ENCODE measurements at regions not wholly inside any gene's neighbourhood (a gene's known extent, or its start where the extent isn't known, plus 50 kb on each side); places are given as distances from the start of the nearest gene placed in this dataset.

GRCh38 chr2:190746971-190747761, 98.3 kb downstream of the NAB1 start:
- Histone ChIP-seq H3K27me3 (ENCODE audit: control insufficient read depth, insufficient read depth, low read length) (no peaks in the 10 kb centered on the region), H3K9me3 (ENCODE audit: control insufficient read depth, insufficient read depth, low read depth, low read length) (no peaks in the 10 kb centered on the region), H3K4me3 (ENCODE audit: low read depth in 2 of 2, low read length in 2 of 2) (no peak overlapping the region), H3K36me3 (ENCODE audit: control insufficient read depth, insufficient read depth, low read length) (no peaks in the 10 kb centered on the region), H3K4me1 (ENCODE audit: control insufficient read depth, insufficient read depth, low read length) (no peaks in the 10 kb centered on the region), H3K27ac (ENCODE audit: low read length) (no peak overlapping the region)
- no TSS peak for BruUV-seq (replicated peaks)
- intact Hi-C loops (cut with micrococcal nuclease; ENCODE audit: unreplicated experiment) = no loop called here
- ATAC-seq (no peak), DNase-seq (ENCODE audit: low read depth, low spot score) (no peak)
- TF ChIP-seq SIN3A (IDR thresholded peaks at IDR 0.05; ENCODE audit: borderline replicate concordance, insufficient read depth, low read depth, low read length) = no peak
- TF ChIP-seq CTCF (IDR thresholded peaks at IDR 0.05) = no peak
- no peak for TF ChIP-seq TCF7L2 (IDR thresholded peaks at IDR 0.05; ENCODE audit: low read depth, low read length)
- TF ChIP-seq, protein P1, sequence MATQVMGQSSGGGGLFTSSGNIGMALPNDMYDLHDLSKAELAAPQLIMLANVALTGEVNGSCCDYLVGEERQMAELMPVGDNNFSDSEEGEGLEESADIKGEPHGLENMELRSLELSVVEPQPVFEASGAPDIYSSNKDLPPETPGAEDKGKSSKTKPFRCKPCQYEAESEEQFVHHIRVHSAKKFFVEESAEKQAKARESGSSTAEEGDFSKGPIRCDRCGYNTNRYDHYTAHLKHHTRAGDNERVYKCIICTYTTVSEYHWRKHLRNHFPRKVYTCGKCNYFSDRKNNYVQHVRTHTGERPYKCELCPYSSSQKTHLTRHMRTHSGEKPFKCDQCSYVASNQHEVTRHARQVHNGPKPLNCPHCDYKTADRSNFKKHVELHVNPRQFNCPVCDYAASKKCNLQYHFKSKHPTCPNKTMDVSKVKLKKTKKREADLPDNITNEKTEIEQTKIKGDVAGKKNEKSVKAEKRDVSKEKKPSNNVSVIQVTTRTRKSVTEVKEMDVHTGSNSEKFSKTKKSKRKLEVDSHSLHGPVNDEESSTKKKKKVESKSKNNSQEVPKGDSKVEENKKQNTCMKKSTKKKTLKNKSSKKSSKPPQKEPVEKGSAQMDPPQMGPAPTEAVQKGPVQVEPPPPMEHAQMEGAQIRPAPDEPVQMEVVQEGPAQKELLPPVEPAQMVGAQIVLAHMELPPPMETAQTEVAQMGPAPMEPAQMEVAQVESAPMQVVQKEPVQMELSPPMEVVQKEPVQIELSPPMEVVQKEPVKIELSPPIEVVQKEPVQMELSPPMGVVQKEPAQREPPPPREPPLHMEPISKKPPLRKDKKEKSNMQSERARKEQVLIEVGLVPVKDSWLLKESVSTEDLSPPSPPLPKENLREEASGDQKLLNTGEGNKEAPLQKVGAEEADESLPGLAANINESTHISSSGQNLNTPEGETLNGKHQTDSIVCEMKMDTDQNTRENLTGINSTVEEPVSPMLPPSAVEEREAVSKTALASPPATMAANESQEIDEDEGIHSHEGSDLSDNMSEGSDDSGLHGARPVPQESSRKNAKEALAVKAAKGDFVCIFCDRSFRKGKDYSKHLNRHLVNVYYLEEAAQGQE (IDR thresholded peaks at IDR 0.05; ENCODE audit: insufficient read depth in 1 of 2, low read depth in 2 of 2, low read length in 1 of 2) = no peak
- POLR2A ChIA-PET = no interaction called here
- in situ Hi-C loops (cut with HindIII; ENCODE audit: low pct_unique_long_range_greater_than_20kb, low sequenced_read_pairs) = no loop called here
- CTCF ChIA-PET = no interaction called here

DNA sequence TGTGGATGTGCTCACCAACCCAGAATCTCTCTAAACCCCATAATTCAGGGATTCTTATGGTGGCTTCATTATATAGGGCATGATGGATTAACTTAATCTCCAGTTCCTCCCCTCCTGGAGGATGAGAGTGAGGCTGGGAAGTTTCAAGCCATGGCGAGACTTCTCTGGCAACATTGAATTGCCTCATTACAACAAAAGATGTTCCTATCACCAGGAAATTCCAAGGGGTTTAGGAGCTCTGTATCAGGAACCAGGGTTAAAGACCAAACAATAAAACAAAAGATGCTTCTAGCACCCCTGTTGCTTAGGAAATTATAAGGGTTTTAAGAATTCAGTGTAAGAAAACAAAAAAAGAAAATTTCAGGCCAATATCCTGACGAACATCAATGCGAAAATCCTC, 100.1 kb downstream of the NAB1 start:
- Histone ChIP-seq H3K36me3 (ENCODE audit: control insufficient read depth, insufficient read depth, low read length) (no peaks in the 10 kb centered on the region), H3K4me3 (ENCODE audit: low read depth in 2 of 2, low read length in 2 of 2) (no peak overlapping the region), H3K9me3 (ENCODE audit: control insufficient read depth, insufficient read depth, low read depth, low read length) (no peaks in the 10 kb centered on the region), H3K27ac (ENCODE audit: low read length) (no peak overlapping the region), H3K4me1 (ENCODE audit: control insufficient read depth, insufficient read depth, low read length) (no peaks in the 10 kb centered on the region), H3K27me3 (ENCODE audit: control insufficient read depth, insufficient read depth, low read length) (no peaks in the 10 kb centered on the region)
- ATAC-seq (no peak), DNase-seq (ENCODE audit: low read depth, low spot score) (no peak)
- CTCF ChIA-PET = no interaction called here
- intact Hi-C loops (cut with micrococcal nuclease; ENCODE audit: unreplicated experiment) = no loop called here
- no peak for TF ChIP-seq SIN3A (IDR thresholded peaks at IDR 0.05; ENCODE audit: borderline replicate concordance, insufficient read depth, low read depth, low read length)
- no TSS peak for BruUV-seq (replicated peaks)
- in situ Hi-C loops (cut with HindIII; ENCODE audit: low pct_unique_long_range_greater_than_20kb, low sequenced_read_pairs) = no loop called here
- POLR2A ChIA-PET = no interaction called here

GRCh38 chr2:190755772-190756415, 107.0 kb downstream of the NAB1 start:
- in situ Hi-C loops (cut with HindIII; ENCODE audit: low pct_unique_long_range_greater_than_20kb, low sequenced_read_pairs) = no loop called here
- CTCF ChIA-PET = no interaction called here
- TF ChIP-seq CTCF (IDR thresholded peaks at IDR 0.05) (no peak), POLR2AphosphoS5 (IDR thresholded peaks at IDR 0.05; ENCODE audit: low read depth, low read length) (no peak), SIN3A (IDR thresholded peaks at IDR 0.05; ENCODE audit: borderline replicate concordance, insufficient read depth, low read depth, low read length) (no peak), TCF7L2 (IDR thresholded peaks at IDR 0.05; ENCODE audit: low read depth, low read length) (no peak)
- TF ChIP-seq, protein P1 (IDR thresholded peaks at IDR 0.05; ENCODE audit: insufficient read depth in 1 of 2, low read depth in 2 of 2, low read length in 1 of 2) = no peak
- Histone ChIP-seq H3K4me3 (ENCODE audit: low read depth in 2 of 2, low read length in 2 of 2) (no peak overlapping the region), H3K27ac (ENCODE audit: low read length) (no peak overlapping the region), H3K27me3 (ENCODE audit: control insufficient read depth, insufficient read depth, low read length) (no peaks in the 10 kb centered on the region; the same call in 1 of the 2 replicates), H3K9me3 (ENCODE audit: control insufficient read depth, insufficient read depth, low read depth, low read length) (no peaks in the 10 kb centered on the region), H3K4me1 (ENCODE audit: control insufficient read depth, insufficient read depth, low read length) (no peaks in the 10 kb centered on the region), H3K36me3 (ENCODE audit: control insufficient read depth, insufficient read depth, low read length) (no peaks in the 10 kb centered on the region)
- POLR2A ChIA-PET = no interaction called here
- intact Hi-C loops (cut with micrococcal nuclease; ENCODE audit: unreplicated experiment) = no loop called here
- BruUV-seq (replicated peaks) = no TSS peak
- DNase-seq (ENCODE audit: low read depth, low spot score) (no peak), ATAC-seq (no peak)

Data from Panc1 (cell line).